ENCODE measurements at regions not wholly inside any gene's neighbourhood (a gene's known extent, or its start where the extent isn't known, plus 50 kb on each side); places are given as distances from the start of the nearest gene placed in this dataset.

GRCh38 chr17:79385962-79386563, 224.8 kb downstream of the RBFOX3 start:
- H3K9me3 ChIP-seq: no peaks in the 10 kb centered on the region
- no peaks in the 10 kb centered on the region for H3K36me3 ChIP-seq
- TF ChIP-seq POLR2A (IDR thresholded peaks at IDR 0.05): no peak
- TF ChIP-seq, protein P1, sequence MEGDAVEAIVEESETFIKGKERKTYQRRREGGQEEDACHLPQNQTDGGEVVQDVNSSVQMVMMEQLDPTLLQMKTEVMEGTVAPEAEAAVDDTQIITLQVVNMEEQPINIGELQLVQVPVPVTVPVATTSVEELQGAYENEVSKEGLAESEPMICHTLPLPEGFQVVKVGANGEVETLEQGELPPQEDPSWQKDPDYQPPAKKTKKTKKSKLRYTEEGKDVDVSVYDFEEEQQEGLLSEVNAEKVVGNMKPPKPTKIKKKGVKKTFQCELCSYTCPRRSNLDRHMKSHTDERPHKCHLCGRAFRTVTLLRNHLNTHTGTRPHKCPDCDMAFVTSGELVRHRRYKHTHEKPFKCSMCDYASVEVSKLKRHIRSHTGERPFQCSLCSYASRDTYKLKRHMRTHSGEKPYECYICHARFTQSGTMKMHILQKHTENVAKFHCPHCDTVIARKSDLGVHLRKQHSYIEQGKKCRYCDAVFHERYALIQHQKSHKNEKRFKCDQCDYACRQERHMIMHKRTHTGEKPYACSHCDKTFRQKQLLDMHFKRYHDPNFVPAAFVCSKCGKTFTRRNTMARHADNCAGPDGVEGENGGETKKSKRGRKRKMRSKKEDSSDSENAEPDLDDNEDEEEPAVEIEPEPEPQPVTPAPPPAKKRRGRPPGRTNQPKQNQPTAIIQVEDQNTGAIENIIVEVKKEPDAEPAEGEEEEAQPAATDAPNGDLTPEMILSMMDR (IDR thresholded peaks at IDR 0.05): no peak
- no peak overlapping the region for H3K27ac ChIP-seq
- H3K27me3 ChIP-seq: no peaks in the 10 kb centered on the region
- no peaks in the 10 kb centered on the region for H3K4me1 ChIP-seq
- intact Hi-C loops (cut with DNase I; ENCODE audit: low total_unique reads): no loop called here
- H3K4me3 ChIP-seq: no peak overlapping the region
- no peak for DNase-seq

GRCh38 chr17:79382313-79382712, 228.5 kb downstream of the RBFOX3 start:
- H3K4me3 ChIP-seq: no peak overlapping the region
- intact Hi-C loops (cut with DNase I; ENCODE audit: low total_unique reads): no loop called here
- H3K27ac ChIP-seq: no peak overlapping the region
- H3K4me1 ChIP-seq: no peaks in the 10 kb centered on the region
- DNase-seq: no peak
- no peaks in the 10 kb centered on the region for H3K9me3 ChIP-seq
- H3K36me3 ChIP-seq: no peaks in the 10 kb centered on the region
- no peak for TF ChIP-seq POLR2A (IDR thresholded peaks at IDR 0.05)
- TF ChIP-seq, protein P1 (IDR thresholded peaks at IDR 0.05): no peak
- no peaks in the 10 kb centered on the region for H3K27me3 ChIP-seq

GRCh38 chr17:79379700-79380445, 231.0 kb downstream of the RBFOX3 start:
- no peaks in the 10 kb centered on the region for H3K9me3 ChIP-seq
- H3K4me3 ChIP-seq: no peak overlapping the region
- H3K27me3 ChIP-seq: no peaks in the 10 kb centered on the region
- intact Hi-C loops (cut with DNase I; ENCODE audit: low total_unique reads): no loop called here
- DNase-seq: no peak
- no peak for TF ChIP-seq POLR2A (IDR thresholded peaks at IDR 0.05)
- TF ChIP-seq, protein P1 (IDR thresholded peaks at IDR 0.05): no peak
- no peaks in the 10 kb centered on the region for H3K4me1 ChIP-seq
- no peak overlapping the region for H3K27ac ChIP-seq
- no peaks in the 10 kb centered on the region for H3K36me3 ChIP-seq

- no peak overlapping the region for H3K4me3 ChIP-seq
- no peak overlapping the region for H3K27ac ChIP-seq
- DNase-seq: no peak
- intact Hi-C loops (cut with DNase I; ENCODE audit: low total_unique reads): no loop called here
- no peaks in the 10 kb centered on the region for H3K9me3 ChIP-seq
- no peak for TF ChIP-seq POLR2A (IDR thresholded peaks at IDR 0.05)
- TF ChIP-seq, protein P1 (IDR thresholded peaks at IDR 0.05): no peak
- no peaks in the 10 kb centered on the region for H3K27me3 ChIP-seq
- no peaks in the 10 kb centered on the region for H3K4me1 ChIP-seq
- H3K36me3 ChIP-seq: no peaks in the 10 kb centered on the region
Observed at GRCh38 chr17:79377230-79377786, 233.5 kb downstream of the RBFOX3 start.

DNA sequence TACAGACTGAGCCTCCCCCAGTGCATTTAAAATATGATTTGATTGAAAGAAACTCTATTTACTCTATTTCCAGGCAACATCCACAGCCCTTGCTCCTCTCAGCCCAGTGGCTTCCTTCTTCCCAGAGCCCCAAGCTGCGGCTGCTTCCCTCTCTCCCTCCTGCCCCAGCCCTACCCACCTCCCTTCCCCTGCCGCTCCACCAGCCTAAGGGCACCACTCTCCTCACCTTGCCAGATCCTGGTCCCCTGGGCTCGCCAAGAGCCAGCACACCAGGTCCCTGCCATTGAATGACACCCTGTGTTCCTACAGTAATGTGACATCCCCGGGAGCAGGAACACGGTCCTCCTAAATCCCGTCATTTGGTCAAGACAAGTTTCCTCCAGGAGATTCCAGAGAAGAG, 236.0 kb downstream of the RBFOX3 start:
- TF ChIP-seq, protein P1 (IDR thresholded peaks at IDR 0.05): no peak
- TF ChIP-seq POLR2A (IDR thresholded peaks at IDR 0.05): no peak
- intact Hi-C loops (cut with DNase I; ENCODE audit: low total_unique reads): no loop called here
- H3K27me3 ChIP-seq: no peaks in the 10 kb centered on the region

More for the DNA sequence above, 236.0 kb downstream of the RBFOX3 start:
- Histone ChIP-seq H3K36me3 (no peaks in the 10 kb centered on the region), H3K9me3 (no peaks in the 10 kb centered on the region), H3K27ac (no peak overlapping the region), H3K4me1 (no peaks in the 10 kb centered on the region), H3K4me3 (no peak overlapping the region)
- DNase-seq: no peak

All from uterus (tissue), 3 donors.